ENCODE measurements at regions not wholly inside any gene's neighbourhood (a gene's known extent, or its start where the extent isn't known, plus 50 kb on each side); places are given as distances from the start of the nearest gene placed in this dataset.

- TF ChIP-seq CTCF (IDR thresholded peaks at IDR 0.05; ENCODE audit: low read depth, low read length, missing input control) (no peak), EGR1 (IDR thresholded peaks at IDR 0.05; ENCODE audit: low read depth in 2 of 2) (no peak), YY1 (IDR thresholded peaks at IDR 0.05) (no peak), JUND (IDR thresholded peaks at IDR 0.05) (no peak)
Observed at GRCh38 chr11:112367895-112368294, 107.2 kb upstream of the PLET1 start.

Data from liver (tissue), 3 donors.